Sigmoid colon (tissue), 6 donors: ENCODE measurements at regions not wholly inside any gene's neighbourhood (a gene's known extent, or its start where the extent isn't known, plus 50 kb on each side); places are given as distances from the start of the nearest gene placed in this dataset.

Experiments used
- DNase-seq: peaks from one replicate; pipeline ENCODE4 v3.0.0-alpha.2; 2019
- H3K27ac ChIP-seq, 4 donors: fragments of 200-600 bp; sonication (generic); one replicate each; pipeline ENCODE4 v1.5.1; 2016 to 2019; ENCODE audit warnings: mild to moderate bottlenecking in 1 of 4
- H3K27me3 ChIP-seq, 3 donors: fragments of 200-600 bp; sonication (generic); one replicate each; pipeline ENCODE4 v1.5.1; 2019; ENCODE audit warnings: mild to moderate bottlenecking in 1 of 3
- H3K36me3 ChIP-seq, 4 donors: fragments of 200-600 bp; sonication (generic); one replicate each; pipeline ENCODE4 v1.5.1; 2016 to 2019
- H3K4me1 ChIP-seq, 4 donors: fragments of 200-600 bp; sonication (generic); one replicate each; pipeline ENCODE4 v1.5.1; 2017 to 2019
- H3K4me3 ChIP-seq, 4 donors: fragments of 200-600 bp; sonication (generic); one replicate each; pipeline ENCODE4 v1.5.1; 2017 to 2019; ENCODE audit warnings: mild to moderate bottlenecking in 2 of 4, moderate library complexity in 1 of 4
- H3K9me3 ChIP-seq, 4 donors: fragments of 200-600 bp in 3 of 4; sonication (generic) in 3 of 4; one replicate each; pipeline versions ENCODE4 v1.5.1 to v1.6.1; 2013 to 2019
- CTCF ChIP-seq, 4 experiments: fragments of 450-650 bp in 3 of 4; fragments of 200-600 bp in 1 of 4; IDR thresholded peaks; one replicate each; pipeline ENCODE4 v1.5.1; 2016 to 2019; ENCODE audit warnings: antibody characterized with exemption in 4 of 4, mild to moderate bottlenecking in 3 of 4, moderate library complexity in 2 of 4
- EP300 ChIP-seq, 4 donors: sonication (generic); formaldehyde crosslinking; IDR thresholded peaks; one replicate each; pipeline ENCODE4 v1.6.1; 2017; ENCODE audit warnings: antibody characterized with exemption in 4 of 4
- POLR2A ChIP-seq, 2 donors: fragments of 450-650 bp; IDR thresholded peaks; one replicate each; pipeline ENCODE4 v1.6.1; 2016; ENCODE audit warnings: antibody characterized with exemption in 2 of 2, mild to moderate bottlenecking in 2 of 2, moderate library complexity in 2 of 2
- POLR2AphosphoS5 ChIP-seq, 4 donors: sonication (generic); formaldehyde crosslinking; IDR thresholded peaks; one replicate each; pipeline ENCODE4 v1.6.1; 2017; ENCODE audit warnings: antibody characterized with exemption in 4 of 4
- WGBS, 2 donors: extraction: QIAGEN DNeasy Blood & Tissue Kit; methylation state at CpG; one replicate each; pipeline ENCODE4 v1.1.7; 2013; 5-methylcytosine and 5-hydroxymethylcytosine counted together
- intact Hi-C: fragments of 100-400 bp; cut with DNase I; formaldehyde crosslinking; loops from one replicate; pipeline ENCODE4 v1.15.1; 2023
- donor health status: healthy with polysubstance abuse.
- donor health status: healthy.

GRCh38 chr17:79519601-79520000, 91.2 kb downstream of the RBFOX3 start:
- no peak for TF ChIP-seq CTCF (IDR thresholded peaks at IDR 0.05)
- H3K36me3 ChIP-seq, result peaks cover 0 to 3% (median 0%) of the 10 kb centered on the region in 4 donors
- H3K4me3 ChIP-seq, result no peak overlapping the region
- no peak for DNase-seq
- 68 to 82% methylated on average over 11 of the region's 11 CpGs for WGBS, 2 donors
- intact Hi-C loops, result no loop called here
- peaks cover 0 to 44% (median 39%) of the 10 kb centered on the region in 4 donors for H3K4me1 ChIP-seq
- H3K27ac ChIP-seq, result no peak overlapping the region
- H3K27me3 ChIP-seq, result no peaks in the 10 kb centered on the region
- H3K9me3 ChIP-seq, result no peaks in the 10 kb centered on the region

DNA sequence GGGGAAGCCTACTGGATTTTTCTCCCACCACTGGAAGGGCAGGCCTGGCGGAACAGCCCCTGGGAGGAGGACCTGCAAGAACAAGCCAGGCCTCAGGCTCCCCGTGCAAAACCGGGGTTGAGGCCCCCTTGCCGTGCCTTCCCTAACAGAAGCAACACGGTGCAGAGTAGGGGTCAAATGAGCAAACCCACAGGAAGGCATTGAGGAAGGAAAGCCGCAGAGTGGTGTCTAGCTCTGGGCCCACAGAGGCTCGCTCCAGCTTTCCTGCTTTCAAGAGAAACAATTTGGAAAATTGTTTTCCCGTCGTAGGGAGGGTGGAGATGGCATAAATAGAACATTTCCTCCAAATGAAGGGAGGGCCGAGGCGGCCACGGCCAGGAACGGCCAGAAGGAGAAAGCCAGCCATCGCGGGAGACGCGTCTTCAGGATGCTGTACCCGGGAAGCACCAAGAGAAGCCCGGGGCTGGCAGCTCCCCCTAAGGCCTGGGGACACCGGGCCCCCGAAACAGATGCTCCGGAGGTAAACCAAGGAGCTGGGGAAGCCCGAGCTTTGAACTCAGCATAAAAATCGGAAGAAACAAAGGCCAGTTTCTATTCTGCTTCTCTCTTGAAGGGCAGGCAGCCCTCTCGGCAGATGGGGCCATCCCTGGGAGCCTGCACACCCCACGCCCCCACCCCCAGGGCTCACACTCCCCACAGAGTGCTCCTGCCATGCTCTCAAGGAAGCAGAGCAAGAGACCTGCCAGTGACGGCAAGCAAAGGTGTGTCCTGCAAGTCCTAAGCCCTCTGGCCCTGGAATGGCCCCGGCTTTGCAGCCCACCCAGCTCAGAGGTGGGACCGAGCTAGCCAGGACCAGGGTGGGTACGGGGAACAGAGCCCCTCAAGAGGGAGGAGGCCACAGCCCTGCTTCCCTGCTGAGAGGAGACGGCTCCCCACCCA, 92.0 kb downstream of the RBFOX3 start:
- Histone ChIP-seq H3K27me3 (no peaks in the 10 kb centered on the region), H3K4me1 (peaks cover 0 to 40% (median 36%) of the 10 kb centered on the region in 4 donors), H3K4me3 (no peak overlapping the region), H3K36me3 (peaks cover 0 to 3% (median 0%) of the 10 kb centered on the region in 4 donors), H3K9me3 (no peaks in the 10 kb centered on the region), H3K27ac (no peak overlapping the region)
- no peak for DNase-seq
- TF ChIP-seq POLR2A (IDR thresholded peaks at IDR 0.05), result no peak
- no peak for TF ChIP-seq EP300 (IDR thresholded peaks at IDR 0.05)
- TF ChIP-seq CTCF (IDR thresholded peaks at IDR 0.05), result no peak
- TF ChIP-seq POLR2AphosphoS5 (IDR thresholded peaks at IDR 0.05), result no peak
- intact Hi-C loops, result no loop called here
- 51 to 62% methylated on average over 31 of the region's 31 CpGs for WGBS, 2 donors

- Histone ChIP-seq H3K4me1 (peaks cover 0 to 40% (median 36%) of the 10 kb centered on the region in 4 donors), H3K36me3 (peaks cover 0 to 3% (median 0%) of the 10 kb centered on the region in 4 donors), H3K27me3 (no peaks in the 10 kb centered on the region), H3K27ac (no peak overlapping the region), H3K9me3 (no peaks in the 10 kb centered on the region), H3K4me3 (no peak overlapping the region)
- DNase-seq, result no peak
- no peak for TF ChIP-seq EP300 (IDR thresholded peaks at IDR 0.05)
- no peak for TF ChIP-seq POLR2A (IDR thresholded peaks at IDR 0.05)
- no peak for TF ChIP-seq CTCF (IDR thresholded peaks at IDR 0.05)
- TF ChIP-seq POLR2AphosphoS5 (IDR thresholded peaks at IDR 0.05), result no peak
- intact Hi-C loops, result no loop called here
- 54 to 65% methylated on average over 24 of the region's 24 CpGs for WGBS, 2 donors
These were observed 92.8 kb downstream of the RBFOX3 start for GRCh38 chr17:79517827-79518584.

GRCh38 chr17:79515646-79516571, 94.9 kb downstream of the RBFOX3 start:
- no peak overlapping the region for H3K27ac ChIP-seq
- no peak for DNase-seq
- no peaks in the 10 kb centered on the region for H3K9me3 ChIP-seq
- H3K4me3 ChIP-seq, result no peak overlapping the region
- intact Hi-C loops, result no loop called here
- no peaks in the 10 kb centered on the region for H3K27me3 ChIP-seq
- TF ChIP-seq POLR2AphosphoS5 (IDR thresholded peaks at IDR 0.05) (no peak), EP300 (IDR thresholded peaks at IDR 0.05) (no peak), POLR2A (IDR thresholded peaks at IDR 0.05) (no peak), CTCF (IDR thresholded peaks at IDR 0.05) (no peak)
- H3K36me3 ChIP-seq, result peaks cover 0 to 3% (median 0%) of the 10 kb centered on the region in 4 donors
- peaks cover 0 to 27% (median 23%) of the 10 kb centered on the region in 4 donors for H3K4me1 ChIP-seq
- 69 to 78% methylated on average over 21 of the region's 21 CpGs for WGBS, 2 donors
